ENCODE measurements at regions not wholly inside any gene's neighbourhood (a gene's known extent, or its start where the extent isn't known, plus 50 kb on each side); places are given as distances from the start of the nearest gene placed in this dataset.

DNA sequence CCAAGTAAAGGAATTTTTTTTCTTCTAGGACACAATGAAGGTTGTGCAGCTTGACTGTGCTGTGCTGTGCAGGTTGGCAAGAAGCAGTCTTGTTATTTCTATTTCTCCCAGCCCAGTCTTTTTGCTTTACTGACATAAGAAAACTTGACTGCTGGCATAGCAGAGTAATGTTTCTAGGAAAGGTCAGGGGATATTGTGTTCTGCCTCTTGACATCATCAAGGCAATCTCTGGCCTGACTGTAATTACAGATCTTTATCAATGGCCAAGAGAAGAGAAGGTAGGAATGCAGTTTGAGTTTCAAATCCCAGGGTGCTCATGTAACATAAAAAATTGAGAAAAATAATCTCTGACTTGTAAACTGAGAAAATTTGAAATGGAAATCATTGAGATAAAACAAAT lies 226.3 kb upstream of the ADGRL4 start:
- TF ChIP-seq, protein P1, sequence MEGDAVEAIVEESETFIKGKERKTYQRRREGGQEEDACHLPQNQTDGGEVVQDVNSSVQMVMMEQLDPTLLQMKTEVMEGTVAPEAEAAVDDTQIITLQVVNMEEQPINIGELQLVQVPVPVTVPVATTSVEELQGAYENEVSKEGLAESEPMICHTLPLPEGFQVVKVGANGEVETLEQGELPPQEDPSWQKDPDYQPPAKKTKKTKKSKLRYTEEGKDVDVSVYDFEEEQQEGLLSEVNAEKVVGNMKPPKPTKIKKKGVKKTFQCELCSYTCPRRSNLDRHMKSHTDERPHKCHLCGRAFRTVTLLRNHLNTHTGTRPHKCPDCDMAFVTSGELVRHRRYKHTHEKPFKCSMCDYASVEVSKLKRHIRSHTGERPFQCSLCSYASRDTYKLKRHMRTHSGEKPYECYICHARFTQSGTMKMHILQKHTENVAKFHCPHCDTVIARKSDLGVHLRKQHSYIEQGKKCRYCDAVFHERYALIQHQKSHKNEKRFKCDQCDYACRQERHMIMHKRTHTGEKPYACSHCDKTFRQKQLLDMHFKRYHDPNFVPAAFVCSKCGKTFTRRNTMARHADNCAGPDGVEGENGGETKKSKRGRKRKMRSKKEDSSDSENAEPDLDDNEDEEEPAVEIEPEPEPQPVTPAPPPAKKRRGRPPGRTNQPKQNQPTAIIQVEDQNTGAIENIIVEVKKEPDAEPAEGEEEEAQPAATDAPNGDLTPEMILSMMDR (IDR thresholded peaks at IDR 0.05): no peak
- TF ChIP-seq POLR2A (IDR thresholded peaks at IDR 0.05) (no peak), POLR2AphosphoS5 (IDR thresholded peaks at IDR 0.05) (no peak)

All from sigmoid colon (tissue), 4 donors.